SK-N-SH (cell line): ENCODE measurements at regions not wholly inside any gene's neighbourhood (a gene's known extent, or its start where the extent isn't known, plus 50 kb on each side); places are given as distances from the start of the nearest gene placed in this dataset.

Experiments
- CTCF ChIA-PET: fragments of 300-600, 350-600 bp; formaldehyde crosslinking; extraction: SDS; loops from one replicate; lab custom pipeline; 2021; lab: Yijun Ruan, JAX
- POLR2A ChIA-PET: fragments of 350-600 bp; sonication (Branson Sonifier 250); formaldehyde crosslinking; extraction: SDS; loops from one replicate; lab custom pipeline; 2020; ENCODE audit warnings: antibody characterized with exemption, inconsistent platforms; lab: Yijun Ruan, JAX
- DNase-seq: peaks from one replicate; pipeline ENCODE4 v3.0.0; 2012
- H2AFZ ChIP-seq: fragments of 200-600 bp; sonication (generic); 2 replicates; pipeline ENCODE4 v1.8.1; 2016; ENCODE audit warnings: antibody characterized with exemption, mild to moderate bottlenecking, low read depth
- H3F3A ChIP-seq: fragments of 200-600 bp; sonication (generic); replicated peaks from 2 replicates; pipeline ENCODE3; 2016; ENCODE audit warnings: antibody characterized with exemption, mild to moderate bottlenecking; ENCODE audit not compliant: insufficient read depth
- H3K27ac ChIP-seq, 2 experiments: fragments of 200-500 bp in 1 of 2; fragments of 200-600 bp in 1 of 2; sonication (Bioruptor generic) in 1 of 2; sonication (generic), shearing (Covaris generic) in 1 of 2; 2 replicates each; pipeline versions ENCODE4 v1.5.1 to v1.6.1; 2014 to 2016; ENCODE audit warnings: low read depth in 2 of 2, inconsistent platforms in 1 of 2, low read length in 1 of 2, mild to moderate bottlenecking in 1 of 2, mixed read lengths in 1 of 2
- H3K27me3 ChIP-seq: fragments of 200-600 bp; sonication (generic), shearing (Covaris generic); 2 replicates; pipeline ENCODE4 v1.6.1; 2016; ENCODE audit warnings: mixed run types; ENCODE audit not compliant: insufficient read depth
- H3K36me3 ChIP-seq, 2 experiments: fragments of 200-500 bp in 1 of 2; fragments of 200-600 bp in 1 of 2; sonication (Bioruptor generic) in 1 of 2; sonication (generic) in 1 of 2; replicated peaks in 1 of 2; 2 replicates each; pipeline versions ENCODE3 to v1.5.1; 2014 to 2016; ENCODE audit warnings: low read length in 1 of 2, mild to moderate bottlenecking in 1 of 2; ENCODE audit not compliant: insufficient read depth in 2 of 2, control insufficient read depth in 1 of 2
- H3K4me1 ChIP-seq, 2 experiments: fragments of 200-500 bp in 1 of 2; fragments of 200-600 bp in 1 of 2; sonication (Bioruptor generic) in 1 of 2; sonication (generic), shearing (Covaris generic) in 1 of 2; 2 replicates each; pipeline versions ENCODE4 v1.5.1 to v1.6.1; 2014 to 2016; ENCODE audit warnings: low read depth in 1 of 2, low read length in 1 of 2, mixed run types in 1 of 2; ENCODE audit not compliant: insufficient read depth in 2 of 2, control insufficient read depth in 1 of 2
- H3K4me2 ChIP-seq: fragments of 200-600 bp; sonication (generic), shearing (Covaris generic); 2 replicates; pipeline ENCODE4 v1.6.1; 2017; ENCODE audit warnings: mixed run types
- H3K4me3 ChIP-seq, 2 experiments: fragments of 200-500 bp in 1 of 2; fragments of 200-600 bp in 1 of 2; sonication (Bioruptor generic) in 1 of 2; sonication (generic), shearing (Covaris generic) in 1 of 2; 2 replicates each; pipeline versions ENCODE4 v1.5.1 to v1.8.1; 2014 to 2016; ENCODE audit warnings: low read depth in 2 of 2, inconsistent platforms in 1 of 2, low read length in 1 of 2, mild to moderate bottlenecking in 1 of 2, mixed read lengths in 1 of 2, moderate library complexity in 1 of 2
- H3K79me2 ChIP-seq: fragments of 200-600 bp; sonication (generic); 2 replicates; pipeline ENCODE4 v1.8.1; 2017; ENCODE audit warnings: mild to moderate bottlenecking; ENCODE audit not compliant: insufficient read depth
- H3K9ac ChIP-seq: fragments of 200-600 bp; sonication (generic); 2 replicates; pipeline ENCODE4 v1.6.1; 2017; ENCODE audit warnings: mixed run types
- H3K9me2 ChIP-seq: fragments of 200-600 bp; sonication (generic); 2 replicates; pipeline ENCODE4 v1.6.1; 2017; ENCODE audit warnings: mixed run types
- H3K9me3 ChIP-seq: fragments of 200-600 bp; sonication (generic); 2 replicates; pipeline ENCODE4 v1.6.1; 2017; ENCODE audit warnings: mixed run types, mild to moderate bottlenecking, moderate library complexity
- H4K20me1 ChIP-seq: fragments of 200-600 bp; sonication (generic); 2 replicates; pipeline ENCODE4 v1.6.1; 2017; ENCODE audit warnings: mild to moderate bottlenecking, mixed run types; ENCODE audit not compliant: insufficient read depth
- CHD2 ChIP-seq: fragments of 150-350 bp; IDR thresholded peaks from 2 replicates; pipeline ENCODE4 v1.6.1; 2018; ENCODE audit warnings: low read length; ENCODE audit not compliant: partially characterized antibody
- CTCF ChIP-seq: fragments of 200-600 bp; sonication (generic); IDR thresholded peaks from 2 replicates; pipeline ENCODE4 v1.6.1; 2017; ENCODE audit warnings: antibody characterized with exemption, mild to moderate bottlenecking, moderate library complexity
- ELF1 ChIP-seq: IDR thresholded peaks from 2 replicates; pipeline ENCODE4 v1.4.0; 2012
- EP300 ChIP-seq, 2 experiments: IDR thresholded peaks; 2 replicates each; pipeline versions ENCODE4 v1.4.0 to v1.6.1; 2012; ENCODE audit warnings: borderline replicate concordance in 1 of 2, low read depth in 1 of 2, low read length in 1 of 2
- EZH2phosphoT487 ChIP-seq: fragments of 200-600 bp; sonication (generic); IDR thresholded peaks from 2 replicates; pipeline ENCODE4 v1.6.1; 2017; ENCODE audit warnings: low read depth, mixed run types, mild to moderate bottlenecking, antibody characterized with exemption, moderate library complexity, borderline replicate concordance
- FOSL2 ChIP-seq: IDR thresholded peaks from 2 replicates; pipeline ENCODE4 v1.4.0; 2012; ENCODE audit warnings: low read depth, mild to moderate bottlenecking, moderate library complexity, borderline replicate concordance
- FOXJ3 ChIP-seq: sonication (generic); formaldehyde crosslinking; IDR thresholded peaks from 2 replicates; pipeline ENCODE4 v1.5.1; 2020; ENCODE audit warnings: mild to moderate bottlenecking, missing genetic modification reagents
- FOXM1 ChIP-seq: IDR thresholded peaks from 2 replicates; pipeline ENCODE4 v1.4.0; 2012; ENCODE audit warnings: low read depth, mild to moderate bottlenecking
- GATA2 ChIP-seq: sonication (generic); formaldehyde crosslinking; IDR thresholded peaks from 2 replicates; pipeline ENCODE4 v1.5.0; 2020; ENCODE audit warnings: mild to moderate bottlenecking, missing genetic modification reagents
- JUND ChIP-seq: IDR thresholded peaks from 2 replicates; pipeline ENCODE4 v1.4.0; 2012
- MEF2A ChIP-seq: IDR thresholded peaks from 2 replicates; pipeline ENCODE4 v1.4.0; 2012; ENCODE audit warnings: low read depth, borderline replicate concordance
- NFIC ChIP-seq: IDR thresholded peaks from 2 replicates; pipeline ENCODE4 v1.4.0; 2012; ENCODE audit warnings: borderline replicate concordance
- NRF1 ChIP-seq: IDR thresholded peaks from 2 replicates; pipeline ENCODE4 v1.6.1; 2012; ENCODE audit warnings: low read depth, mild to moderate bottlenecking, low read length
- RAD21 ChIP-seq: IDR thresholded peaks from 2 replicates; pipeline ENCODE4 v1.6.1; 2012; ENCODE audit warnings: mild to moderate bottlenecking, low read length
- REST ChIP-seq: IDR thresholded peaks from 2 replicates; pipeline ENCODE4 v1.6.1; 2012; ENCODE audit warnings: mild to moderate bottlenecking, low read depth, low read length, moderate library complexity
- SIN3A ChIP-seq: IDR thresholded peaks from 2 replicates; pipeline ENCODE4 v1.6.1; 2012; ENCODE audit warnings: low read depth, mild to moderate bottlenecking, low read length, moderate library complexity, borderline replicate concordance
- SMC3 ChIP-seq: IDR thresholded peaks from 2 replicates; pipeline ENCODE4 v1.6.1; 2012; ENCODE audit warnings: low read depth, low read length, improper control_type of control experiment
- TCF12 ChIP-seq: IDR thresholded peaks from 2 replicates; pipeline ENCODE4 v1.4.0; 2012
- TEAD4 ChIP-seq: IDR thresholded peaks from 2 replicates; pipeline ENCODE4 v1.4.0; 2012; ENCODE audit warnings: mild to moderate bottlenecking, borderline replicate concordance; ENCODE audit not compliant: insufficient read depth
- USF1 ChIP-seq: IDR thresholded peaks from 2 replicates; pipeline ENCODE4 v1.4.0; 2012; ENCODE audit warnings: low read depth, borderline replicate concordance
- YY1 ChIP-seq: IDR thresholded peaks from 2 replicates; pipeline ENCODE4 v1.4.0; 2012; ENCODE audit warnings: low read depth, mild to moderate bottlenecking
- TF ChIP-seq, protein P1 (sequence below): fragments of 150-350 bp; IDR thresholded peaks from 2 replicates; pipeline ENCODE4 v1.6.1; 2017; ENCODE audit warnings: antibody characterized with exemption, low read length, low read depth, borderline replicate concordance

DNA sequence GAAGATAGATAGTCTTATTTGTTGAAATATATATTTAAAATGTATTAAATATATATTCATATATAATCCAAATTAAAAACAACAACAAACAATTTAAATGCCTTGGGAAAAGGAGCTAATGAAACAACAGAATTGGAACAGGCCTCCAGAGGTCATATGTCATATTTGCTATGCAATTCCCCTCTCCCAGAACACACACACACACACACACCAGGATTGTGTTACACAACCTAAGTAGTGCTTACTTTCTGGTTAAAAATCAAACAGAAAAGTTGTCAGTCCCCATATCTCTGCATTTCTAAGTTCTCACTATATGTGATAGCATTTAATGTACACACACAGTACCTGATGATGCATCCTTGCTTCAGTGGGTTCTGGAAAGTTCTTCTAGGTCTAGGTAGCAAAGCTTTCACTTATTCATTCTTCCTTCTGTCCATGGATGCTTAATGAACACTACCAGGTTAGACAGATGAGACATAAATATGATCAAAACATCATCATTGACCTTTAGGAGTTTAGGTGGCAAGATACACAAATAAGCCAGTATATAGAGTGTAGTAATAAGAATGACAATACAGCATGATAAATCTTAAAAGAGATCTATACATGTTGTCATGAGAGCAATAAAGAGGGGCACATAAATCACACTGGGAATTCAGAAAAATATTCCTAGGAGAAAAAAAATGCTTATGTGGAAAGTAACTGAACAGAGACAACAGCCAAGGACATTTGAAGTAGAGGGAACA lies 662.8 kb downstream of the PTPRC start:
- no peaks in the 10 kb centered on the region for H3K9me3 ChIP-seq
- H3K4me3 ChIP-seq, result no peak overlapping the region
- peaks cover 0 to 13% of the 10 kb centered on the region in 2 experiments; a peak in 2 of 4 replicates for H3K4me1 ChIP-seq
- ChIA-PET CTCF (interaction anchor here (0.8 kb wide), 1 partner anchor 25 kb away, joined by 3 read pairs; no protein-coding TSS in a partner anchor), POLR2A (no interaction called here)
- H3K27me3 ChIP-seq, result no peaks in the 10 kb centered on the region
- H3K4me2 ChIP-seq, result peak overlapping the region; percentile 58; the same call in 1 of the 2 replicates
- DNase-seq, result no peak
- peak overlapping the region in 1 of 2 experiments; percentile 91; a peak in 3 of 4 replicates for H3K27ac ChIP-seq
- peaks cover 29% of the 10 kb centered on the region for H3F3A ChIP-seq
- H3K9ac ChIP-seq, result peak overlapping the region; percentile 41; the same call in 1 of the 2 replicates
- no peaks in the 10 kb centered on the region for H3K36me3 ChIP-seq
- H4K20me1 ChIP-seq, result no peaks in the 10 kb centered on the region
- no peaks in the 10 kb centered on the region for H3K9me2 ChIP-seq
- TF ChIP-seq REST, result no peak
- no peak for TF ChIP-seq SMC3
- no peak for TF ChIP-seq CHD2
- no peak for TF ChIP-seq EZH2phosphoT487
- TF ChIP-seq USF1, result no peak
- no peak for TF ChIP-seq FOXM1
- no peak for TF ChIP-seq RAD21
- TF ChIP-seq CTCF, result no peak
- no peaks in the 10 kb centered on the region for H3K79me2 ChIP-seq
- H2AFZ ChIP-seq, result no peak overlapping the region

DNA sequence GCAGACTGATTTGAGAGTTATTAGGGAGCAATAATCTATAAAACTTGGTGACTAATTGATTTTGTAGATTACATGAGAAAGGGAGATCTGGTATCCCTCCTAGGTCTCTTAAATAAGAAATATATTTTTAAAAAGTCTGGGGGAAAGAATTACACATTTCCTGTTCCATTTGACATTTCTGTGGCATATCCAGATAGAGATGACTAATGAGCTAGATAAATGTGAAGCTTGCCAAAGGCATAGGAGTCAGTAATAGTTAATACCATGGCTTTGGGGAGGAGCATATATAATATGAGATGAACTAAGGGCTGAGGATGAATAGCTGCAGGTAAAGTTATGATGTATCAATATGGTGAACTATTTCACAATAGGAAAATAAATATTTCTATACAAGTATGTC lies 663.7 kb downstream of the PTPRC start:
- H4K20me1 ChIP-seq, result no peaks in the 10 kb centered on the region
- H3K9me3 ChIP-seq, result no peaks in the 10 kb centered on the region
- no peaks in the 10 kb centered on the region for H3K36me3 ChIP-seq
- H3K4me1 ChIP-seq, result peaks cover 0 to 12% of the 10 kb centered on the region in 2 experiments; a peak in 2 of 4 replicates
- no peak for DNase-seq
- H3K79me2 ChIP-seq, result no peaks in the 10 kb centered on the region
- H3K4me3 ChIP-seq, result no peak overlapping the region
- peaks cover 23% of the 10 kb centered on the region for H3F3A ChIP-seq
- POLR2A ChIA-PET, result no interaction called here
- peak overlapping the region; percentile 41; the same call in 1 of the 2 replicates for H3K9ac ChIP-seq
- H3K4me2 ChIP-seq, result peak overlapping the region; percentile 58
- no peak overlapping the region for H2AFZ ChIP-seq
- no peaks in the 10 kb centered on the region for H3K9me2 ChIP-seq
- H3K27ac ChIP-seq, result peak overlapping the region in 1 of 2 experiments; percentile 91; a peak in 3 of 4 replicates
- no peaks in the 10 kb centered on the region for H3K27me3 ChIP-seq
- CTCF ChIA-PET, result no interaction called here
- TF ChIP-seq SIN3A (no peak), FOXJ3 (CRISPR knock-in tag) (no peak), NFIC (peak; percentile 94), SMC3 (no peak), TEAD4 (peak; percentile 79; the same call in 1 of the 2 replicates), JUND (peak; percentile 87), MEF2A (peak; percentile 62; the same call in 1 of the 2 replicates), EZH2phosphoT487 (no peak), GATA2 (no peak), NRF1 (no peak), EP300 (IDR thresholded peaks at IDR 0.05; ENCODE audit: borderline replicate concordance in 1 of 2, low read depth in 1 of 2, low read length in 1 of 2) (peak; percentile 52 to 95), FOSL2 (peak; percentile 72), ELF1 (no peak), TCF12 (peak; percentile 94), YY1 (no peak)
- TF ChIP-seq, protein P1, sequence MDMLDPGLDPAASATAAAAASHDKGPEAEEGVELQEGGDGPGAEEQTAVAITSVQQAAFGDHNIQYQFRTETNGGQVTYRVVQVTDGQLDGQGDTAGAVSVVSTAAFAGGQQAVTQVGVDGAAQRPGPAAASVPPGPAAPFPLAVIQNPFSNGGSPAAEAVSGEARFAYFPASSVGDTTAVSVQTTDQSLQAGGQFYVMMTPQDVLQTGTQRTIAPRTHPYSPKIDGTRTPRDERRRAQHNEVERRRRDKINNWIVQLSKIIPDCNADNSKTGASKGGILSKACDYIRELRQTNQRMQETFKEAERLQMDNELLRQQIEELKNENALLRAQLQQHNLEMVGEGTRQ, result no peak
